ENCODE measurements at regions not wholly inside any gene's neighbourhood (a gene's known extent, or its start where the extent isn't known, plus 50 kb on each side); places are given as distances from the start of the nearest gene placed in this dataset.

DNA sequence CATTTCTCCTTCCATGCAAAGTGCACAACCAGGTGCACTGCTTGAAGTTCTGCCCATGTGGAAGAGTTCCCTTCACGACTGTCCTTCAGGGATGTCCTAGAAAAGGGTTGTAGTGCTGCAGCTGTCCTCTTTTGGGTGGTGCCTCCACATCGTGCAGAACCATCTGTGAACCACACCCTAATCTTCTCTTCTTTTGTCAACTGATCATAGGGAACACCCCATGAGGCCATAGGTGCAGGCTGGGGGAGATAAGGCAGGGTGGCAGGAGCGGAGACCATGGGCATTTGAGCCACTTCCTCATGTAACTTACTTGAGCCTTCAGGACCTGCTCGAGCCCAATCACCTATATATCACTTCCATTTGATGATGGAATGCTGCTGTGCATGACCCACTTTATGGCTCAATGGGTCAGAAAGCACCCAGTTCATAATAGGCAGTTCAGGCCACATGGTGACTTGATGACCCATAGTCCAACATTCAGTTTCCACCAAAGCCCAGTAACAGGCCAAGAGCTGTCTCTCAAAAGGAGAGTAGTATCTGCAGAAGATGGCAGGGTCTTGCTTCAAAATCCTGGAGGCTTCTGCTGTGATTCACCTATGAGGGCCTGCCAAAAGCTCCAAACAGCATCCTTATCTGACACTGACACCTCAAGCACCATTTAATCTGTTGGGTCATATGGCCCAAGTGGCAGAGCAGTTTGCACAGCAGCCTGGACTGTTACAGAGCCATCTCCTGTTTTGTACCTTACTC lies 84.7 kb upstream of the CYRIA start:
- TF ChIP-seq, protein P1, sequence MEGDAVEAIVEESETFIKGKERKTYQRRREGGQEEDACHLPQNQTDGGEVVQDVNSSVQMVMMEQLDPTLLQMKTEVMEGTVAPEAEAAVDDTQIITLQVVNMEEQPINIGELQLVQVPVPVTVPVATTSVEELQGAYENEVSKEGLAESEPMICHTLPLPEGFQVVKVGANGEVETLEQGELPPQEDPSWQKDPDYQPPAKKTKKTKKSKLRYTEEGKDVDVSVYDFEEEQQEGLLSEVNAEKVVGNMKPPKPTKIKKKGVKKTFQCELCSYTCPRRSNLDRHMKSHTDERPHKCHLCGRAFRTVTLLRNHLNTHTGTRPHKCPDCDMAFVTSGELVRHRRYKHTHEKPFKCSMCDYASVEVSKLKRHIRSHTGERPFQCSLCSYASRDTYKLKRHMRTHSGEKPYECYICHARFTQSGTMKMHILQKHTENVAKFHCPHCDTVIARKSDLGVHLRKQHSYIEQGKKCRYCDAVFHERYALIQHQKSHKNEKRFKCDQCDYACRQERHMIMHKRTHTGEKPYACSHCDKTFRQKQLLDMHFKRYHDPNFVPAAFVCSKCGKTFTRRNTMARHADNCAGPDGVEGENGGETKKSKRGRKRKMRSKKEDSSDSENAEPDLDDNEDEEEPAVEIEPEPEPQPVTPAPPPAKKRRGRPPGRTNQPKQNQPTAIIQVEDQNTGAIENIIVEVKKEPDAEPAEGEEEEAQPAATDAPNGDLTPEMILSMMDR (IDR thresholded peaks at IDR 0.05; ENCODE audit: insufficient read depth, low read length, poor library complexity, severe bottlenecking), result no peak
- TF ChIP-seq EZH2phosphoT487 (conservative IDR thresholded peaks at IDR 0.05; ENCODE audit: low read length), result no peak

Data from SU-DHL-6 (cell line).